ENCODE measurements at regions not wholly inside any gene's neighbourhood (a gene's known extent, or its start where the extent isn't known, plus 50 kb on each side); places are given as distances from the start of the nearest gene placed in this dataset.

- TF ChIP-seq CTCF (IDR thresholded peaks at IDR 0.05; ENCODE audit: low read depth, low read length) (no peak), EZH2phosphoT487 (IDR thresholded peaks at IDR 0.05; ENCODE audit: low read depth) (no peak)
These were observed 366.4 kb downstream of the IPO8 start for GRCh38 chr12:30329281-30329680.

All from OCI-LY3 (cell line).